ENCODE measurements at regions not wholly inside any gene's neighbourhood (a gene's known extent, or its start where the extent isn't known, plus 50 kb on each side); places are given as distances from the start of the nearest gene placed in this dataset.
"Not testable (repeated sequence)": the region's sequence is repeated elsewhere in the genome, so short reads cannot be mapped to it uniquely, and the experiment has no call there.

DNA sequence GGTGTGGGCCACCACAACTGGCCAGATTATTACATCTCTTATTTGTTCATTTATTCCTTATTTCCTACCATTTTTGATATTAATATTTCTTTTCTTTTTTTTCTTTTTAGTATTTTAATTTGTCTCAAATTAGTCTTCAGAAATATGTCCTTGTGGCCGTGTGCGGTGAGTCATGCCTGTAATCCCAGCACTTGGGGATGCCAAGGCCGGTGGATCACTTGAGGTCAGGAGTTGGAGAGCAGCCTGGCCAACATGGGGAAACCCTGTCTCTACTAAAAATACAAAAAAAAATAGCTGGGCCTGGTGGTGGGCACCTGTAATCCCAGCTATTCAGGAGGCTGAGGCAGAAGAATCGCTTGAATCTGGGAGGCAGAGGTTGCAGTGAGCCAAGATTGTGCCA is 376.2 kb upstream of the AGA start:
- TF ChIP-seq, protein P1, sequence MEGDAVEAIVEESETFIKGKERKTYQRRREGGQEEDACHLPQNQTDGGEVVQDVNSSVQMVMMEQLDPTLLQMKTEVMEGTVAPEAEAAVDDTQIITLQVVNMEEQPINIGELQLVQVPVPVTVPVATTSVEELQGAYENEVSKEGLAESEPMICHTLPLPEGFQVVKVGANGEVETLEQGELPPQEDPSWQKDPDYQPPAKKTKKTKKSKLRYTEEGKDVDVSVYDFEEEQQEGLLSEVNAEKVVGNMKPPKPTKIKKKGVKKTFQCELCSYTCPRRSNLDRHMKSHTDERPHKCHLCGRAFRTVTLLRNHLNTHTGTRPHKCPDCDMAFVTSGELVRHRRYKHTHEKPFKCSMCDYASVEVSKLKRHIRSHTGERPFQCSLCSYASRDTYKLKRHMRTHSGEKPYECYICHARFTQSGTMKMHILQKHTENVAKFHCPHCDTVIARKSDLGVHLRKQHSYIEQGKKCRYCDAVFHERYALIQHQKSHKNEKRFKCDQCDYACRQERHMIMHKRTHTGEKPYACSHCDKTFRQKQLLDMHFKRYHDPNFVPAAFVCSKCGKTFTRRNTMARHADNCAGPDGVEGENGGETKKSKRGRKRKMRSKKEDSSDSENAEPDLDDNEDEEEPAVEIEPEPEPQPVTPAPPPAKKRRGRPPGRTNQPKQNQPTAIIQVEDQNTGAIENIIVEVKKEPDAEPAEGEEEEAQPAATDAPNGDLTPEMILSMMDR (IDR thresholded peaks at IDR 0.05) = not testable (repeated sequence)
- TF ChIP-seq POLR2A (IDR thresholded peaks at IDR 0.05; ENCODE audit: low read depth); EP300 (IDR thresholded peaks at IDR 0.05): not testable (repeated sequence)

Data from esophagus muscularis mucosa (tissue), 4 donors.